Small intestine (tissue), 7 donors: ENCODE measurements at regions not wholly inside any gene's neighbourhood (a gene's known extent, or its start where the extent isn't known, plus 50 kb on each side); places are given as distances from the start of the nearest gene placed in this dataset.

ENCODE experiments used
- DNase-seq, 2 donors: peaks; one replicate each; pipeline versions ENCODE4 v3.0.0 to v3.0.0-alpha.2; 2013
- FAIRE-seq: peaks from 2 replicates; lab custom pipeline; 2012; peaks lifted over from hg19 to GRCh38; lab: Jason Lieb, UNC
- H3K27ac ChIP-seq, 3 donors: one replicate each; pipeline ENCODE4 v1.5.1; 2013; ENCODE audit warnings: low read length in 2 of 3, mild to moderate bottlenecking in 2 of 3, control low read depth in 1 of 3, inconsistent platforms in 1 of 3, low read depth in 1 of 3, moderate library complexity in 1 of 3
- H3K27me3 ChIP-seq, 3 donors: one replicate each; pipeline ENCODE4 v1.6.1; 2013; ENCODE audit warnings: low read length in 3 of 3, inconsistent platforms in 1 of 3; ENCODE audit not compliant: control insufficient read depth in 3 of 3, insufficient read depth in 3 of 3
- H3K36me3 ChIP-seq, 3 donors: one replicate each; pipeline ENCODE4 v1.6.1; 2013; ENCODE audit warnings: low read length in 3 of 3, inconsistent platforms in 1 of 3, low read depth in 1 of 3, mild to moderate bottlenecking in 1 of 3, moderate library complexity in 1 of 3; ENCODE audit not compliant: control insufficient read depth in 3 of 3, insufficient read depth in 2 of 3
- H3K4me1 ChIP-seq, 3 donors: one replicate each; pipeline ENCODE4 v1.6.1; 2013; ENCODE audit warnings: low read length in 2 of 3, inconsistent platforms in 1 of 3, low read depth in 1 of 3, mild to moderate bottlenecking in 1 of 3, moderate library complexity in 1 of 3; ENCODE audit not compliant: control insufficient read depth in 3 of 3, insufficient read depth in 2 of 3
- H3K4me3 ChIP-seq, 3 donors: one replicate each; pipeline ENCODE4 v1.5.1; 2013; ENCODE audit warnings: low read length in 3 of 3, control low read depth in 1 of 3, inconsistent platforms in 1 of 3, low read depth in 1 of 3, mild to moderate bottlenecking in 1 of 3, moderate library complexity in 1 of 3
- H3K9me3 ChIP-seq, 2 donors: one replicate each; pipeline ENCODE4 v1.6.1; 2013; ENCODE audit warnings: low read depth in 1 of 2, low read length in 1 of 2; ENCODE audit not compliant: control insufficient read depth in 2 of 2, insufficient read depth in 1 of 2
- WGBS, 3 donors: extraction: QIAGEN DNeasy Blood & Tissue Kit; methylation state at CpG; one replicate each; pipeline ENCODE4 v1.1.7; 2013; 5-methylcytosine and 5-hydroxymethylcytosine counted together
- donor health status: healthy with polysubstance abuse.
- donor health status: control.
- donor health status: control.
- donor health status: Bipolar disorder and iron deficiency.
- donor health status: healthy.

DNA sequence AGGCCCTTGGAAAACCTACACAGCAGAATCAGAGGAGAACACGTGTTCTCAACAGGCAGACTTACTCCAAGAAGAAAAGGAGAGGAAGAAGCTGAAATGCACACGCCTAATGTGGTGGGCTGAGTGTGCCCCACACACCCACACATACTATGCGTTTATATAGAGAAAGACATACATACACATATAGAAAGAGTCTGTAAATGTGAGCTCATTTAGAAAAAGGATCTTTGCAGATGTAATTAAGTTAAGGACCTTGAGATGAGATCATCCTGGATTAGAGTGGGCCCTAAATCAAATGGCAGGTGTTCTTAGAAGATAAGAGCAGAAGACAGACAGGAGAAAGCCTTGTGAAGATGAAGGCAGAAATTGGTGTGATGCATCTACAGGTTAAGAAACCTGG is 87.2 kb upstream of the KLF3 start:
- Histone ChIP-seq H3K4me1 (peaks cover 2 to 21% (median 10%) of the 10 kb centered on the region in 3 donors), H3K9me3 (no peaks in the 10 kb centered on the region), H3K36me3 (no peaks in the 10 kb centered on the region), H3K27me3 (no peaks in the 10 kb centered on the region), H3K27ac (no peak overlapping the region), H3K4me3 (no peak overlapping the region)
- DNase-seq = peak in 1 of 2 donors; percentile 33
- 68 to 89% (median 74%) methylated on average over 3 of the region's 3 CpGs for WGBS, 3 donors
- no peak for FAIRE-seq

DNA sequence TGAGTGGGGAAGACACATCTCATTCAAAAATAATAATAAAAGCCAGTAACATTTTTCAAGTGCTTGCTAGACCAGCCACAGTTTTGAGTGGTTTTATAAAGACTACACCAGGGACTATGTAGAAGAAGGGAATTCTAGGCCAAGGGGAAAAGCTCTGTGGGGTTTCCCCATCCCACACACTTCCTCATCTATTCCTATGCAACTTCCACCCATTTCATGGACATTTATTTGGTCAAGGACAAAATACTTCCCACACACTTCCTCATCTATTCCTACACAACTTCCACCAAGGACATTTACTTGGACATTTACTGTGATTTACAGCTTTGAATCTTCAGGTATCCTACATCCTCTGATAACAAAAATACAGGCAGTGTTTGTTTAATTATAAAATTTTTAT is 86.5 kb upstream of the KLF3 start:
- no peaks in the 10 kb centered on the region for H3K9me3 ChIP-seq
- no peaks in the 10 kb centered on the region for H3K27me3 ChIP-seq
- peaks cover 2 to 17% (median 6%) of the 10 kb centered on the region in 3 donors for H3K4me1 ChIP-seq
- H3K27ac ChIP-seq = no peak overlapping the region
- H3K36me3 ChIP-seq = no peaks in the 10 kb centered on the region
- no peak for DNase-seq
- H3K4me3 ChIP-seq = no peak overlapping the region
- FAIRE-seq = no peak

DNA sequence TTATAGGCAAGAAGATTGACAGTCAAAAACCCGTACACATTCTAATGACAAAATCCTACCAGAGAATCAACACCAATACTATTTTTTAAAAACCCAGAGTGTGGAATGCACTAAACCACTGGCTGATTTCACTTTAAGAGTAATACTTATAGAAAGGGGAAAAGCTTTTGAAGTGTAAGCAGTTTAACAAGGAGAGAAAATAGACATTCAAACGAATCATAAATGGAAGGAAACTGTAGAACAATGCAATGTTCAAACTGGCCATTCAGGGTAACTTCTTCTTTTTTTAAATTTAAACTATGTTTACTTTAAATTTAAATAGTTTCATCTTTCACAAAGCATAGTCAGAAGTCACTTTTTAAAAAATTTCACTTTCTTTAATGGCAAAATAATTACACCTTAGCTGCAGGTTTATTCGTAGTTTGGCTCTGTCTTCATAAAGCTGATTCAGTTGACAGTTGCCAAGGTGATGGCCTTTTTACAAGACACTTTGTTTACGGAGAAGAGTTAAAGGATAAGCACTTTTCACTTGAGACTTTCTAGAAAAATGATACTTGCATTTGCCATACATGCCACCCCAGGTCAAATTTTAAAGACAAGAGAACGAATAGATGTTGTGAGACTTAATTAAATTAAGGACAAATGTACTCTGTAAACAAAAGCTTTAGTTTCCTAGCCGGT is 82.4 kb upstream of the KLF3 start:
- Histone ChIP-seq H3K27me3 (no peaks in the 10 kb centered on the region), H3K27ac (no peak overlapping the region), H3K36me3 (no peaks in the 10 kb centered on the region), H3K4me3 (no peak overlapping the region), H3K9me3 (no peaks in the 10 kb centered on the region), H3K4me1 (peaks cover 0 to 9% (median 2%) of the 10 kb centered on the region in 3 donors)
- FAIRE-seq = no peak
- no peak for DNase-seq
- WGBS, 3 donors = 42 to 55% (median 46%) methylated on average over 6 of the region's 6 CpGs

DNA sequence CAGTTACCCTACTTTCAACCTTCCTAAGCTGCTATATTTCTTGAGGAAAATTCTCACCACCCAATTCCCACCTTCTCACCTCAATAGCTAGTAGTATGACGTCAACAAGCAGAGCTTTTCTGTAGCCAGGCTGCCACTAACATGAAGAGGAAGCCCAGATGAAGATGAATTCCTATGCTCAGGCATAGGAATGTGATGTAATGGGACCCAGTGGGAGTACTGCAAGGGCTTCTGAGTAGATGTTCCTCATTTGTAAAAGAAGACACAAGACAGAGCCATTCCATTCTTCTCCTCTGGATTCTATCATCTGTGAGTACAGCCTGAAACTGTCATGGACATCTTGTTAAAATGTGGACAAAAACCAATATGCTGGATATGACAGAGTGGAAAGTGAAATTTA is 81.6 kb upstream of the KLF3 start:
- no peak overlapping the region for H3K27ac ChIP-seq
- DNase-seq = no peak
- no peaks in the 10 kb centered on the region for H3K27me3 ChIP-seq
- peaks cover 0 to 9% (median 2%) of the 10 kb centered on the region in 3 donors for H3K4me1 ChIP-seq
- 71 to 83% (median 81%) methylated on average over 1 of the region's 1 CpG for WGBS, 3 donors
- no peak for FAIRE-seq
- H3K36me3 ChIP-seq = no peaks in the 10 kb centered on the region
- H3K9me3 ChIP-seq = no peaks in the 10 kb centered on the region
- H3K4me3 ChIP-seq = no peak overlapping the region

DNA sequence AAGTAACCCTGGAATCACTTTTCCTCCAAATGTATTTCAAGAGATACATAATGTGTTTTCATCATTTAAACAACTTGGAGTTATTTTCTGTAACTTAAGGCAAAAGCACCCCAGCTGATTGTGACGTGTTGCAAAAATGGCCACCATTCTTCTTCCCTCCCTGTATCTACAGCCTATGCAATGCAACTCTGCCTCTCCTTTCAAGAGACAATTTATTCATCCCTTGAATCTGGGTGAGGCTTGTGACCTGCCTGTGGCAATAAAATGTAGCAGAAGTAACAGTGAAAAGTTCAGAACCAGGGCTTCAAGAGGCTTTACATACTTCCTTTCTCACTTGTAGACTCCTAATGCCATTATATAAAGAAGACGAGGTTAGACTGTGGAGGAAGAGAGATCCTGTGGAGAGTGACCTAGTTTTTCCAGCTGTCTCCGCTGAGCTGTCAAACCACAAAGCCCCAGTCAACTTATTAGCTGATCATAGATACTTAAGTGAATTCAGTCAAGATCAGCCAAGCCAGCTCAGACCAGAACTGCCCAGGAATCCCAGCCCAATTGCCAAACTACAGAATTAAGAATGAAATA is 81.0 kb upstream of the KLF3 start:
- Histone ChIP-seq H3K27ac (no peak overlapping the region), H3K4me3 (no peak overlapping the region), H3K27me3 (no peaks in the 10 kb centered on the region), H3K36me3 (no peaks in the 10 kb centered on the region), H3K9me3 (no peaks in the 10 kb centered on the region), H3K4me1 (peaks cover 0 to 9% (median 2%) of the 10 kb centered on the region in 3 donors)
- DNase-seq = no peak
- WGBS, 3 donors = 67 to 82% (median 74%) methylated on average over 3 of the region's 3 CpGs
- FAIRE-seq = no peak

DNA sequence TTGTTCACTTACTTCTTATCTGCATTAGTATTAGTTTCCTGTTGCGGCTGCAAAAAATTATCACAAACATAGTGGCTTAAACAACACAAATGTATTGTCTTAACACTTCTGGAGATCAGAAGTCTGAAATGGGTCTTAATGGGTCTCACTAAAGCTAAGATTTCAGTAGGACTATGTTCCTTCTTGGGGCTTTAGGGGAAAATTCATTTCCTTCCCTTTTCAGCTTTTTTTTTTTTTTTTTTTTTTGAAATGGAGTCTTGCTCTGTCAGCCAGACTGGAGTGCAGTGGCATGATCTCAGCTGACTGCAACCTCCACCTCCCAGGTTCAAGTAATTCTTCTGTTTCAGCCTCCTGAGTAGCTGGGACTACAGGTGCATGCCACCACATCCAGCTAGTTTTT is 78.1 kb upstream of the KLF3 start:
- Histone ChIP-seq H3K9me3 (no peaks in the 10 kb centered on the region), H3K4me3 (no peak overlapping the region), H3K27me3 (no peaks in the 10 kb centered on the region), H3K36me3 (no peaks in the 10 kb centered on the region), H3K27ac (no peak overlapping the region), H3K4me1 (peaks cover 0 to 7% (median 2%) of the 10 kb centered on the region in 3 donors)
- DNase-seq = no peak
- FAIRE-seq = no peak
- 73 to 84% (median 80%) methylated on average over 1 of the region's 1 CpG for WGBS, 3 donors

DNA sequence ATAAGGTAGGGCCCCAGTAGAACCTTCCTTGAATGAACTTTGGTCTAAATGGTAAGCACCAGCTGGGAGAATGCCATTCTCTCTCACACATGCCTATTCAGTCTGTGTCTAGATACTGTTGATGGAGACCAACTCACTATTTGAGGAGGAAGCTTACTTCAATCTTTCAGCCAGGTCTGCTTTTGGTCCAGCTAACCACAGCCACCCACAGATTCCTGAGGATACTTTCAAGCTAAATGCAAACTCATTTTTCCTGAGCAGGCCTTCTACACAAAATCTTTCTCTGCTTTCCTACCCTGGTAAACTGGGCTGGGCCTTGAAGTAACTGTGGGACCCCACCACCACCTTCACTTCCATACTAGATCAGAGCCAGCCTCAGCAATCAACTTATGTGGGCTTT is 76.9 kb upstream of the KLF3 start:
- Histone ChIP-seq H3K9me3 (peaks cover 0 to 4% of the 10 kb centered on the region in 2 donors), H3K4me1 (no peaks in the 10 kb centered on the region), H3K27ac (no peak overlapping the region), H3K4me3 (no peak overlapping the region), H3K27me3 (no peaks in the 10 kb centered on the region), H3K36me3 (no peaks in the 10 kb centered on the region)
- DNase-seq (no peak), FAIRE-seq (no peak)

DNA sequence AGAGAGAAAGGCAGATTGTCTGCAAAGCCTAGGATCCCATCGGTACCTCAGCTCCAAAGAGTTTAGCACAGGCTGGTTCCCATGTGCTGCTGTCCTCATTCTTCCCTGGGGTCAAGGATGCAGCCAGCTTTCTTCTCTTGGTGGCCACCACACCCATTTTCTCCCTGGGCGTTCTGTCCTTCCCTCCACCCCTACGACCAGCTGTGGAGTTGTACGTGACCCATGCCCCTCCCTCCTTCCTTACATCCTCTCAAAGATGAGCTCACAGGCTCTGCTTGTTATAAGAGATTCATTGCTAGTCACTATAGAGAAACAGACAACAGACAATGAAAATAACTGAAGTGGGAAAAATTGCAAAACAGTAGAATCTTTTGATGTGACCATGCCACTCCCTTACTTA is 74.0 kb upstream of the KLF3 start:
- Histone ChIP-seq H3K4me1 (no peaks in the 10 kb centered on the region), H3K27me3 (no peaks in the 10 kb centered on the region), H3K27ac (no peak overlapping the region), H3K36me3 (no peaks in the 10 kb centered on the region), H3K9me3 (peaks cover 0 to 4% of the 10 kb centered on the region in 2 donors), H3K4me3 (no peak overlapping the region)
- DNase-seq (no peak), FAIRE-seq (no peak)
- 61 to 94% (median 84%) methylated on average over 4 of the region's 4 CpGs for WGBS, 3 donors
